DOHH2 (cell line): ENCODE measurements at regions not wholly inside any gene's neighbourhood (a gene's known extent, or its start where the extent isn't known, plus 50 kb on each side); places are given as distances from the start of the nearest gene placed in this dataset.
"Not testable (repeated sequence)": the region's sequence is repeated elsewhere in the genome, so short reads cannot be mapped to it uniquely, and the experiment has no call there.

ENCODE experiments used
- H3F3A ChIP-seq: fragments of 200-600 bp; sonication (generic), shearing (Covaris generic); 2 replicates; pipeline ENCODE4 v1.6.0; 2016; ENCODE audit warnings: antibody characterized with exemption, mild to moderate bottlenecking; ENCODE audit not compliant: control insufficient read depth, insufficient read depth
- H3K27ac ChIP-seq: fragments of 200-600 bp; sonication (generic); 2 replicates; pipeline ENCODE4 v1.5.1; 2014; ENCODE audit warnings: low read depth, mild to moderate bottlenecking, low read length, moderate library complexity
- H3K27me3 ChIP-seq: fragments of 200-600 bp; sonication (generic); 2 replicates; pipeline ENCODE4 v1.6.1; 2014; ENCODE audit warnings: mild to moderate bottlenecking, low read length, mixed read lengths; ENCODE audit not compliant: control insufficient read depth
- H3K36me3 ChIP-seq: fragments of 200-600 bp; sonication (generic); 2 replicates; pipeline ENCODE4 v1.6.1; 2014; ENCODE audit warnings: mild to moderate bottlenecking, low read length, moderate library complexity, mixed read lengths; ENCODE audit not compliant: control insufficient read depth
- H3K4me1 ChIP-seq: fragments of 200-600 bp; sonication (generic); 2 replicates; pipeline ENCODE4 v1.6.1; 2014; ENCODE audit warnings: mild to moderate bottlenecking, low read length, mixed read lengths; ENCODE audit not compliant: control insufficient read depth
- H3K4me2 ChIP-seq: fragments of 200-600 bp; sonication (generic); 2 replicates; pipeline ENCODE4 v1.6.0; 2014; ENCODE audit warnings: mild to moderate bottlenecking, low read length, moderate library complexity
- H3K4me3 ChIP-seq: fragments of 200-600 bp; sonication (generic); 2 replicates; pipeline ENCODE4 v1.5.1; 2014; ENCODE audit warnings: mild to moderate bottlenecking, low read length, mixed read lengths
- H3K79me2 ChIP-seq: fragments of 200-600 bp; sonication (generic); 2 replicates; pipeline ENCODE4 v1.6.1; 2014; ENCODE audit warnings: mild to moderate bottlenecking, low read length, mixed read lengths; ENCODE audit not compliant: control insufficient read depth
- H3K9me2 ChIP-seq: fragments of 200-600 bp; sonication (generic); replicated peaks from 2 replicates; pipeline ENCODE4 v1.6.1; 2014; ENCODE audit warnings: mild to moderate bottlenecking, low read length, mixed read lengths; ENCODE audit not compliant: control insufficient read depth
- H3K9me3 ChIP-seq: fragments of 200-600 bp; sonication (generic); 2 replicates; pipeline ENCODE4 v1.6.1; 2014; ENCODE audit warnings: antibody characterized with exemption, low read length, mixed read lengths; ENCODE audit not compliant: control insufficient read depth, insufficient read depth
- H4K20me1 ChIP-seq: fragments of 200-600 bp; sonication (generic); 2 replicates; pipeline ENCODE4 v1.6.0; 2014; ENCODE audit warnings: low read depth, mild to moderate bottlenecking, antibody characterized with exemption, low read length, moderate library complexity; ENCODE audit not compliant: control insufficient read depth, insufficient read depth
- CTCF ChIP-seq: fragments of 200-600 bp; sonication (generic); IDR thresholded peaks from one replicate; pipeline ENCODE4 v1.5.1; 2014; ENCODE audit warnings: antibody characterized with exemption, mild to moderate bottlenecking, low read depth, low read length; ENCODE audit not compliant: poor library complexity, severe bottlenecking
- EZH2phosphoT487 ChIP-seq: fragments of 200-600 bp; sonication (generic); IDR thresholded peaks from 2 replicates; pipeline ENCODE4 v1.6.1; 2017; ENCODE audit warnings: borderline replicate concordance, mild to moderate bottlenecking, antibody characterized with exemption, low read length, moderate library complexity, mixed read lengths

- H3K27ac ChIP-seq = no peak overlapping the region
- H3K4me3 ChIP-seq = no peak overlapping the region
- H3K9me3 ChIP-seq = no peaks in the 10 kb centered on the region
- no peaks in the 10 kb centered on the region for H3K9me2 ChIP-seq
- TF ChIP-seq CTCF = no peak
- no peaks in the 10 kb centered on the region for H3K36me3 ChIP-seq
- H3K4me1 ChIP-seq = no peaks in the 10 kb centered on the region
- no peaks in the 10 kb centered on the region for H3K27me3 ChIP-seq
- no peak overlapping the region for H3K4me2 ChIP-seq
- no peaks in the 10 kb centered on the region for H4K20me1 ChIP-seq
- no peaks in the 10 kb centered on the region for H3F3A ChIP-seq
- no peaks in the 10 kb centered on the region for H3K79me2 ChIP-seq
Measured at GRCh38 chr4:111070390-111070789, 447.5 kb upstream of the PITX2 start.

DNA sequence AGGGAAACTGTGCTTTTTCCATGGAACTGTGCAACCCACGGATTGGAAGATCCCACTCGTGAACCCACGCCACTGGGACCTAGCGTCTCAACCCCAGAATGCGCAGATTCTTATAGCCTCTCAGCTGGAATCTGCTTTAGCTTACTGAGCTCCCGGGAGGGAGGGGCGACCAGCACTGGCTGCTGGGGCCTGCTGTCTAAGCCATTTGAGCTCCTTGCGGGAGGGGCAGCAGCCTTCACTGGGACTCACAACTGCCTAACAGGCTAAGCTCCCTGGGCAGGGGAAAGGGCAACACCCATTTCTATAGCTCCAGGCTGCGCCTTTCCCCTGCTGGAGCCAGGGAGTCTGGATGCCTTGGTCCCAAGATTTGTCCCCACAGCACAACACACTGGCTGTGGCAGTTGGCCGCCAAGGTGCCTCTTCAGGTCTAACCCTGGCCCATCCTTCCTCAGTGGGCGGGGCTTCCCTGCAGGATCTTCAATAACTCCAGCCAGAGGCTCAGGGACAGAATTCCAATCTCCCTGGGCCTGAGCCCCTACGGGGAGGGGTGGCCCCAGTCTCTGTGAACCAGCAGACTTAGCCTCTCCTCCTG is 451.7 kb upstream of the PITX2 start:
- Histone ChIP-seq H3K4me2 (no peak overlapping the region), H3K4me3 (no peak overlapping the region), H3K79me2 (no peaks in the 10 kb centered on the region), H3K9me2 (no peaks in the 10 kb centered on the region), H3K36me3 (no peaks in the 10 kb centered on the region), H3K27ac (no peak overlapping the region), H3K27me3 (no peaks in the 10 kb centered on the region), H3K9me3 (no peaks in the 10 kb centered on the region), H4K20me1 (no peaks in the 10 kb centered on the region), H3F3A (no peaks in the 10 kb centered on the region), H3K4me1 (no peaks in the 10 kb centered on the region)
- TF ChIP-seq CTCF (no peak), EZH2phosphoT487 (no peak)

- H3K9me2 ChIP-seq, H3K27ac ChIP-seq, H3K9me3 ChIP-seq, H3K4me1 ChIP-seq, H3K4me3 ChIP-seq, H3F3A ChIP-seq, H3K4me2 ChIP-seq, H4K20me1 ChIP-seq, H3K79me2 ChIP-seq, H3K27me3 ChIP-seq, H3K36me3 ChIP-seq: not testable (repeated sequence)
Measured at GRCh38 chr4:111076299-111076698, 453.4 kb upstream of the PITX2 start.

DNA sequence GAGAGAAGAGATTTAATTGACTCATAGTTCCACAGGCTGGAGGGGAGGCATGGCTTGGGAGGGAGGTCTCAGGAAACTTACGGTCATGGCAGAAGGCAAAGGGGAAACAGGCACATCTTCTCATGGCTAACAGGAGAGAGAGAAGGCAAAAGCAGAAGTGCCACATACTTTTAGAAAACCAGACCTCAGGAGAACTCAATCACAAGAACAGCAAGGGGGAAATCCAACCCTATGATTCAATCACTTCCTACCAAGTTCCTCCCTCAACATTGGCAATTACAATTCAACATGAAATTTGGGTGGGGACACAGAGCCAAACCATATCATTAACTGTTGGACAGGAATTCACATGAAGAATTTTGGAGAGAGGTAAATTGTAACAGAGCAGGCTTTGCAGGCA is 485.3 kb upstream of the PITX2 start:
- Histone ChIP-seq H3K79me2 (no peaks in the 10 kb centered on the region), H3F3A (no peaks in the 10 kb centered on the region), H3K4me1 (no peaks in the 10 kb centered on the region), H4K20me1 (no peaks in the 10 kb centered on the region), H3K27me3 (no peaks in the 10 kb centered on the region), H3K4me3 (no peak overlapping the region), H3K9me3 (no peaks in the 10 kb centered on the region), H3K9me2 (no peaks in the 10 kb centered on the region), H3K4me2 (no peak overlapping the region), H3K27ac (no peak overlapping the region), H3K36me3 (no peaks in the 10 kb centered on the region)
- TF ChIP-seq EZH2phosphoT487 = no peak
- no peak for TF ChIP-seq CTCF
